BJ (cell line): ENCODE measurements at regions not wholly inside any gene's neighbourhood (a gene's known extent, or its start where the extent isn't known, plus 50 kb on each side); places are given as distances from the start of the nearest gene placed in this dataset.

Source experiments
- CTCF ChIA-PET: fragments of 350-600 bp; formaldehyde crosslinking; extraction: SDS; loops from one replicate; lab custom pipeline; 2021; ENCODE audit warnings: antibody characterized with exemption, inconsistent platforms; lab: Yijun Ruan, JAX
- POLR2A ChIA-PET: fragments of 300-600 bp; sonication (Branson Sonifier 250); formaldehyde crosslinking; extraction: SDS; loops from one replicate; lab custom pipeline; 2021; ENCODE audit warnings: antibody characterized with exemption; lab: Charles Lee
- DNase-seq: peaks from one replicate; pipeline ENCODE4 v3.0.0-alpha.2; 2011; ENCODE audit warnings: low read depth
- H3K27me3 ChIP-seq: 2 replicates; pipeline ENCODE4 v1.6.0; 2011; ENCODE audit warnings: low read length; ENCODE audit not compliant: control insufficient read depth, insufficient read depth
- H3K36me3 ChIP-seq: 2 replicates; pipeline ENCODE4 v1.5.1; 2011; ENCODE audit warnings: low read length; ENCODE audit not compliant: control insufficient read depth, insufficient read depth
- H3K4me3 ChIP-seq: 2 replicates; pipeline ENCODE4 v1.5.1; 2011; ENCODE audit warnings: low read depth, mild to moderate bottlenecking, control low read depth, low read length
- TF ChIP-seq, protein P1 (sequence below): IDR thresholded peaks from 2 replicates; pipeline ENCODE4 v1.5.1; 2011; ENCODE audit warnings: low read depth, mild to moderate bottlenecking, control low read depth, inconsistent platforms, low read length, moderate library complexity; ENCODE audit not compliant: insufficient read depth

DNA sequence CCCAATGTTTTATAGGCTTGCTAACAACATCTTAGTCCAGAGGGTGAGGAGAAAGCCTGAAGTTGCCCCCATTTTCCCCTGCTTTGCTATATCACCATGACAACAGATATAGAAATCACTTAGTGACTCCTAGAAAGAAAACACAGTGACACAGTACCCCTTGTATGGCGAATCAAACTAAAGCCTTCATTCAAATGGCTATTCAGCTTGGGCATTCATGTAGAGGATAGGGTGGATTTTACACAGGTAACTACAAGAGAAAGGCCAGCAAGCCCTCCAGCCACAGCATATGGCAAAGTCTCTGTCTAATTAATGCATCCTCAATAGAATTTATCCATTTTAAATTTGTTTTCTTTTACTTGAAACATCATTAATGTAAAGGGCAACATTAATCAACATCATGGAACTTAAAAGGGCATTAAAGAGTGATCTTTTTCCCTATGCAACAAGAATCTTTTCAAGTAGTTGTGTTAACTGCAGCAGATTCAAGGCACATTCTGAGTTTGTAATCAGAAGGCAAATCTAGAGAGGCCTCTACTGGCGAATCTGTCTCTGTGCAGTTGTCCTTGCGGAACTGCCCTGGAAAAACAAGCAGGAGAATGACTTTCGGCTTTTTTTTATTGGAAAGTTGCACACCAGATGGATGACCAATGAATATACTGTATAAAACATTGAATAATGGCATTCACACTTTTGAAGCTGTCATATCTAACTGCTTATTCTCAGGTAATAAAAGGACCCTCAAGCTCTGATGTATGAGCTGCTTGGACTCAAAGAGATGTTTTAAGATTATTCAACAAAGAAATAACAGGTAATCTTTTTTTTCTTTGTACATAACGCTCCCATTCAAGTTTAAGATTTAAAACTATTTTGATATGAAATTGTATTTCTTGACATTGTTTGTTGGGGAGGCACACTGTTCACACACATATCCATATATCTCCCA, 621.7 kb upstream of the AGTR1 start:
- H3K27me3 ChIP-seq: no peaks in the 10 kb centered on the region
- ChIA-PET POLR2A (no interaction called here), CTCF (interaction anchor here (0.6 to 1.9 kb wide), 8 partner anchors 9 to 1437 kb away, joined by 3 to 4 read pairs (median 3); no protein-coding TSS in a partner anchor)
- TF ChIP-seq, protein P1, sequence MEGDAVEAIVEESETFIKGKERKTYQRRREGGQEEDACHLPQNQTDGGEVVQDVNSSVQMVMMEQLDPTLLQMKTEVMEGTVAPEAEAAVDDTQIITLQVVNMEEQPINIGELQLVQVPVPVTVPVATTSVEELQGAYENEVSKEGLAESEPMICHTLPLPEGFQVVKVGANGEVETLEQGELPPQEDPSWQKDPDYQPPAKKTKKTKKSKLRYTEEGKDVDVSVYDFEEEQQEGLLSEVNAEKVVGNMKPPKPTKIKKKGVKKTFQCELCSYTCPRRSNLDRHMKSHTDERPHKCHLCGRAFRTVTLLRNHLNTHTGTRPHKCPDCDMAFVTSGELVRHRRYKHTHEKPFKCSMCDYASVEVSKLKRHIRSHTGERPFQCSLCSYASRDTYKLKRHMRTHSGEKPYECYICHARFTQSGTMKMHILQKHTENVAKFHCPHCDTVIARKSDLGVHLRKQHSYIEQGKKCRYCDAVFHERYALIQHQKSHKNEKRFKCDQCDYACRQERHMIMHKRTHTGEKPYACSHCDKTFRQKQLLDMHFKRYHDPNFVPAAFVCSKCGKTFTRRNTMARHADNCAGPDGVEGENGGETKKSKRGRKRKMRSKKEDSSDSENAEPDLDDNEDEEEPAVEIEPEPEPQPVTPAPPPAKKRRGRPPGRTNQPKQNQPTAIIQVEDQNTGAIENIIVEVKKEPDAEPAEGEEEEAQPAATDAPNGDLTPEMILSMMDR: peak; percentile 92
- H3K4me3 ChIP-seq: no peak overlapping the region
- H3K36me3 ChIP-seq: no peaks in the 10 kb centered on the region
- peak; percentile 15 for DNase-seq

- TF ChIP-seq, protein P1: peak; percentile 57
- ChIA-PET CTCF (interaction anchor here (0.6 to 2.1 kb wide), 10 partner anchors 131 to 1330 kb away, joined by 3 to 7 read pairs (median 4); no protein-coding TSS in a partner anchor), POLR2A (no interaction called here)
- Histone ChIP-seq H3K4me3 (no peak overlapping the region), H3K27me3 (no peaks in the 10 kb centered on the region), H3K36me3 (no peaks in the 10 kb centered on the region)
- no peak for DNase-seq
Measured at GRCh38 chr3:148077318-148077923, 620.3 kb upstream of the AGTR1 start.

DNA sequence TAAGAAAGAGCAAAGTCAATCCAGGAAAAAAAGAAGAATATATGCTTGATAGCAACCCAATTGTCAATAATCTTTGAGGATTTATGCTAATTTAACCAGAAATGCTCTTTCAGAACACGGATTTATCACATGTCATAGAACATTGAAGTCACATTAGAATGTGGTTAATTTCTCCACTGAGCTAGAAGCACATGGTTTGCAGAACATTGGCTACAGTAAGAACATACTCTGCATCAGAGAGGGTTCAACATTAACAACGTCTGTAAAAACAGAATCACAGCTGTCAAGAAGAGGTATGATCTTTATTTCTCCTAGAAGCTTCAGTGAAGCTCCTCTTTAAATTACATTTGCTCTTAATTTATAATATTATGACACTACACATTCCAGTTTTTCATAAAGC, 619.7 kb upstream of the AGTR1 start:
- CTCF ChIA-PET: interaction anchor here (0.6 to 2.1 kb wide), 11 partner anchors 8 to 1331 kb away, joined by 3 to 7 read pairs (median 4); no protein-coding TSS in a partner anchor
- POLR2A ChIA-PET: no interaction called here
- Histone ChIP-seq H3K27me3 (no peaks in the 10 kb centered on the region), H3K36me3 (no peaks in the 10 kb centered on the region), H3K4me3 (no peak overlapping the region)
- TF ChIP-seq, protein P1: no peak
- no peak for DNase-seq

- no peaks in the 10 kb centered on the region for H3K36me3 ChIP-seq
- POLR2A ChIA-PET: no interaction called here
- TF ChIP-seq, protein P1: no peak
- no peak for DNase-seq
- CTCF ChIA-PET: interaction anchor here (0.6 to 2.1 kb wide), 4 partner anchors 8 to 1331 kb away, joined by 4 to 7 read pairs (median 5); no protein-coding TSS in a partner anchor
- no peaks in the 10 kb centered on the region for H3K27me3 ChIP-seq
- no peak overlapping the region for H3K4me3 ChIP-seq
Measured at GRCh38 chr3:148078658-148079057, 619.0 kb upstream of the AGTR1 start.

DNA sequence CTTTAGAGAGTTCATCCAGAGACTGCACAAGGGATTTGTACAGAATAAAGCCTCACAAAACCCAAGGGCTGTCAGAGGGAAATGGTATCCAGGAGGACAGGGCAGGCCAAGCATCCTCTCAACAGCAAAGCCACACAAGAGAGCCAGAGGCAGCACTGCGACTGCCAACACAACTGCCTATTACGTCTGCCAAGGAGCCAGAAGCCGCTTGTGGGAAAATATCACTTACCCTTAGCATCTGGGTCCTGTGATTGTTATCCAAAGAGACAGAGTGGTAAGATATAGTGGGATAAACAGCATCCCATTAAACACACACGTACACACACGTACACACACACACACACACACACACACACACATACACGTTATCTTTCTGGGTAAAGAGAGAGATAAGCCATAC, 618.3 kb upstream of the AGTR1 start:
- ChIA-PET CTCF (no interaction called here), POLR2A (no interaction called here)
- no peak for DNase-seq
- no peak overlapping the region for H3K4me3 ChIP-seq
- TF ChIP-seq, protein P1: no peak
- H3K36me3 ChIP-seq: no peaks in the 10 kb centered on the region
- no peaks in the 10 kb centered on the region for H3K27me3 ChIP-seq
